ENCODE measurements at regions not wholly inside any gene's neighbourhood (a gene's known extent, or its start where the extent isn't known, plus 50 kb on each side); places are given as distances from the start of the nearest gene placed in this dataset.

DNA sequence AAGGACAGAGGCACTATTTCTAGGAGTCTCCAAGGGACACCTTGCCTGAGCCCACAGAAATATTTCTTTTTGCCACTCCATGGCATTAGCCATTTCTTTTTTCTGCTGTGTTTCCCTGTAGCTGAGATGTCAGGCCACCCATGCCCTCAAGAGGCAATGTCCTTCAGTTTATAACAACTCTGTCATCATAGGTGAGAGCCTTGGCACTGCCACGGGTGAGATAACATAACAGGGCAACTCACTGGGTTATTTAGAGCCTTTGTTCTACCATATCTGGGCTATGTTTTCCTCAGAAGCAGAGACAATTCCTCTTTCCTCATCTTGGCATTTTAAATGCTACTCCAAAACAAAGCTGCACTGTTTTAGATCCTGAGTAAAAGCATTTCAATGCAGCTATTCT, 99.9 kb upstream of the MAOA start:
- TF ChIP-seq, protein P1, sequence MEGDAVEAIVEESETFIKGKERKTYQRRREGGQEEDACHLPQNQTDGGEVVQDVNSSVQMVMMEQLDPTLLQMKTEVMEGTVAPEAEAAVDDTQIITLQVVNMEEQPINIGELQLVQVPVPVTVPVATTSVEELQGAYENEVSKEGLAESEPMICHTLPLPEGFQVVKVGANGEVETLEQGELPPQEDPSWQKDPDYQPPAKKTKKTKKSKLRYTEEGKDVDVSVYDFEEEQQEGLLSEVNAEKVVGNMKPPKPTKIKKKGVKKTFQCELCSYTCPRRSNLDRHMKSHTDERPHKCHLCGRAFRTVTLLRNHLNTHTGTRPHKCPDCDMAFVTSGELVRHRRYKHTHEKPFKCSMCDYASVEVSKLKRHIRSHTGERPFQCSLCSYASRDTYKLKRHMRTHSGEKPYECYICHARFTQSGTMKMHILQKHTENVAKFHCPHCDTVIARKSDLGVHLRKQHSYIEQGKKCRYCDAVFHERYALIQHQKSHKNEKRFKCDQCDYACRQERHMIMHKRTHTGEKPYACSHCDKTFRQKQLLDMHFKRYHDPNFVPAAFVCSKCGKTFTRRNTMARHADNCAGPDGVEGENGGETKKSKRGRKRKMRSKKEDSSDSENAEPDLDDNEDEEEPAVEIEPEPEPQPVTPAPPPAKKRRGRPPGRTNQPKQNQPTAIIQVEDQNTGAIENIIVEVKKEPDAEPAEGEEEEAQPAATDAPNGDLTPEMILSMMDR (IDR thresholded peaks at IDR 0.05; ENCODE audit: borderline replicate concordance, extremely low read depth, low read length, poor library complexity, severe bottlenecking), result no peak
- no peak for TF ChIP-seq EZH2 (IDR thresholded peaks at IDR 0.05; ENCODE audit: borderline replicate concordance, low read depth, low read length, severe bottlenecking)
